ENCODE measurements at regions not wholly inside any gene's neighbourhood (a gene's known extent, or its start where the extent isn't known, plus 50 kb on each side); places are given as distances from the start of the nearest gene placed in this dataset.

GRCh38 chr5:110088676-110089436, 399.1 kb downstream of the MAN2A1 start:
- no peak overlapping the region for H3K27ac ChIP-seq (ENCODE audit: low read length)

GRCh38 chr5:110092955-110093785, 403.4 kb downstream of the MAN2A1 start:
- DNase-seq (ENCODE audit: low read depth, low spot score) = no peak
- Histone ChIP-seq H3K4me1 (ENCODE audit: control insufficient read depth, insufficient read depth, low read length) (no peaks in the 10 kb centered on the region), H3K9me3 (ENCODE audit: control insufficient read depth, insufficient read depth, low read length) (no peaks in the 10 kb centered on the region), H3K4me3 (ENCODE audit: low read length) (no peak overlapping the region), H3K27ac (ENCODE audit: low read length) (no peak overlapping the region), H3K27me3 (ENCODE audit: control insufficient read depth, insufficient read depth, low read length) (no peaks in the 10 kb centered on the region), H3K36me3 (ENCODE audit: control insufficient read depth, insufficient read depth, low read length) (no peaks in the 10 kb centered on the region)
- no CpG with 5 or more reads among the region's 4 CpGs for WGBS (ENCODE audit: insufficient coverage, insufficient read length)

More at GRCh38 chr5:110088676-110089436, 399.1 kb downstream of the MAN2A1 start:
- no peaks in the 10 kb centered on the region for H3K27me3 ChIP-seq (ENCODE audit: control insufficient read depth, insufficient read depth, low read length)
- no peak for DNase-seq (ENCODE audit: low read depth, low spot score)
- H3K36me3 ChIP-seq (ENCODE audit: control insufficient read depth, insufficient read depth, low read length) = no peaks in the 10 kb centered on the region
- WGBS (ENCODE audit: insufficient coverage, insufficient read length) = no CpG with 5 or more reads among the region's 1 CpG
- H3K4me1 ChIP-seq (ENCODE audit: control insufficient read depth, insufficient read depth, low read length) = no peaks in the 10 kb centered on the region
- H3K9me3 ChIP-seq (ENCODE audit: control insufficient read depth, insufficient read depth, low read length) = no peaks in the 10 kb centered on the region
- no peak overlapping the region for H3K4me3 ChIP-seq (ENCODE audit: low read length)

GRCh38 chr5:110094109-110094508, 404.4 kb downstream of the MAN2A1 start:
- no CpG with 5 or more reads among the region's 2 CpGs for WGBS (ENCODE audit: insufficient coverage, insufficient read length)
- Histone ChIP-seq H3K9me3 (ENCODE audit: control insufficient read depth, insufficient read depth, low read length) (no peaks in the 10 kb centered on the region), H3K27me3 (ENCODE audit: control insufficient read depth, insufficient read depth, low read length) (no peaks in the 10 kb centered on the region), H3K36me3 (ENCODE audit: control insufficient read depth, insufficient read depth, low read length) (no peaks in the 10 kb centered on the region), H3K4me3 (ENCODE audit: low read length) (no peak overlapping the region), H3K27ac (ENCODE audit: low read length) (no peak overlapping the region), H3K4me1 (ENCODE audit: control insufficient read depth, insufficient read depth, low read length) (no peaks in the 10 kb centered on the region)
- no peak for DNase-seq (ENCODE audit: low read depth, low spot score)

DNA sequence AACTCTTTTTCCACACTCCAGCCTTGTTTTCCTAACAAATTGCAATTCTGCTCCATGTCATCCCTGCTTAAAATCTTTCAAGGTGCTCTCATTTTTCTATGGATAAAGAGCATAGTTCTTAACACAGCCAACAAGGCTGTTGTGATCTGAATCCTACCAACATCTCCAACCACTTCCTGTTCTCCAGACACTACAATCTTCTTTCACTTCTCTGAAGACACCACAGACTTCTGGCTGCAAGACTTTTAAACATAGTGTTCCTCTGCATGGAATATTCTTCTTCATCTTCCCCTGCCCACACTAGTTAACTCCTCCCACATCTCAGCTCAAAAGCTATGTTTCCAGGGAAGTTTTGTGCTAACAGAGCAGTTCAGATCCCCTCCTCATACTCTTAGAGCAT, 404.8 kb downstream of the MAN2A1 start:
- no peaks in the 10 kb centered on the region for H3K4me1 ChIP-seq (ENCODE audit: control insufficient read depth, insufficient read depth, low read length)
- no peaks in the 10 kb centered on the region for H3K27me3 ChIP-seq (ENCODE audit: control insufficient read depth, insufficient read depth, low read length)
- no peak overlapping the region for H3K27ac ChIP-seq (ENCODE audit: low read length)
- H3K36me3 ChIP-seq (ENCODE audit: control insufficient read depth, insufficient read depth, low read length) = no peaks in the 10 kb centered on the region
- no peak overlapping the region for H3K4me3 ChIP-seq (ENCODE audit: low read length)
- DNase-seq (ENCODE audit: low read depth, low spot score) = no peak
- no peaks in the 10 kb centered on the region for H3K9me3 ChIP-seq (ENCODE audit: control insufficient read depth, insufficient read depth, low read length)

- H3K36me3 ChIP-seq (ENCODE audit: control insufficient read depth, insufficient read depth, low read length) = no peaks in the 10 kb centered on the region
- WGBS (ENCODE audit: insufficient coverage, insufficient read length) = no CpG with 5 or more reads among the region's 1 CpG
- no peak overlapping the region for H3K4me3 ChIP-seq (ENCODE audit: low read length)
- no peak for DNase-seq (ENCODE audit: low read depth, low spot score)
- H3K27me3 ChIP-seq (ENCODE audit: control insufficient read depth, insufficient read depth, low read length) = no peaks in the 10 kb centered on the region
- no peak overlapping the region for H3K27ac ChIP-seq (ENCODE audit: low read length)
- H3K4me1 ChIP-seq (ENCODE audit: control insufficient read depth, insufficient read depth, low read length) = no peaks in the 10 kb centered on the region
- H3K9me3 ChIP-seq (ENCODE audit: control insufficient read depth, insufficient read depth, low read length) = no peaks in the 10 kb centered on the region
These were observed 406.7 kb downstream of the MAN2A1 start for GRCh38 chr5:110096419-110096818.

GRCh38 chr5:110099572-110099971, 409.8 kb downstream of the MAN2A1 start:
- Histone ChIP-seq H3K4me3 (ENCODE audit: low read length) (no peak overlapping the region), H3K9me3 (ENCODE audit: control insufficient read depth, insufficient read depth, low read length) (no peaks in the 10 kb centered on the region), H3K27ac (ENCODE audit: low read length) (no peak overlapping the region), H3K36me3 (ENCODE audit: control insufficient read depth, insufficient read depth, low read length) (no peaks in the 10 kb centered on the region), H3K27me3 (ENCODE audit: control insufficient read depth, insufficient read depth, low read length) (no peaks in the 10 kb centered on the region), H3K4me1 (ENCODE audit: control insufficient read depth, insufficient read depth, low read length) (no peaks in the 10 kb centered on the region)
- no peak for DNase-seq (ENCODE audit: low read depth, low spot score)

DNA sequence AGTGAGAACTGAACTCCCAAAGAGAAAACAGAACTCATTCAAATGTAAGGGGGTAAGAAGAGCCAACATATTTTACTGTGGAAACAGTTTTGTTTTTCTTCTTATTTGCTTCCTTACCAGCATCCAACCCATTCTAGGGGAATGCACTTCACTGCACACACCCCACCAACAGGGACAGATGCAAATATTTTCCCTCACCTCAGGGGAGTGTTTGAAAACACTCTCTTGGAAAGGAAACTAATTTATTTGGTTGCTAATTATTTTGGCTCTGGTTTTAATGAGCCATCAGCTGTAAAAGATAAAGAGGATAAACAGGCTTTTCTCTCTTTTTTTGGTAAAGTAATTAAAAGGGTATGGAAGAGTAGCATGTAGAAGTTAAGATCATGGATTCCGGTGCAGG, 413.4 kb downstream of the MAN2A1 start:
- DNase-seq (ENCODE audit: low read depth, low spot score) = no peak
- Histone ChIP-seq H3K27me3 (ENCODE audit: control insufficient read depth, insufficient read depth, low read length) (no peaks in the 10 kb centered on the region), H3K9me3 (ENCODE audit: control insufficient read depth, insufficient read depth, low read length) (no peaks in the 10 kb centered on the region), H3K27ac (ENCODE audit: low read length) (no peak overlapping the region), H3K4me3 (ENCODE audit: low read length) (no peak overlapping the region), H3K4me1 (ENCODE audit: control insufficient read depth, insufficient read depth, low read length) (no peaks in the 10 kb centered on the region), H3K36me3 (ENCODE audit: control insufficient read depth, insufficient read depth, low read length) (no peaks in the 10 kb centered on the region)
- no CpG with 5 or more reads among the region's 1 CpG for WGBS (ENCODE audit: insufficient coverage, insufficient read length)

GRCh38 chr5:110104060-110104725, 414.5 kb downstream of the MAN2A1 start:
- no peaks in the 10 kb centered on the region for H3K9me3 ChIP-seq (ENCODE audit: control insufficient read depth, insufficient read depth, low read length)
- no peaks in the 10 kb centered on the region for H3K4me1 ChIP-seq (ENCODE audit: control insufficient read depth, insufficient read depth, low read length)
- no peaks in the 10 kb centered on the region for H3K27me3 ChIP-seq (ENCODE audit: control insufficient read depth, insufficient read depth, low read length)
- no peak overlapping the region for H3K27ac ChIP-seq (ENCODE audit: low read length)
- WGBS (ENCODE audit: insufficient coverage, insufficient read length) = no CpG with 5 or more reads among the region's 13 CpGs
- DNase-seq (ENCODE audit: low read depth, low spot score) = no peak
- no peaks in the 10 kb centered on the region for H3K36me3 ChIP-seq (ENCODE audit: control insufficient read depth, insufficient read depth, low read length)
- no peak overlapping the region for H3K4me3 ChIP-seq (ENCODE audit: low read length)

DNA sequence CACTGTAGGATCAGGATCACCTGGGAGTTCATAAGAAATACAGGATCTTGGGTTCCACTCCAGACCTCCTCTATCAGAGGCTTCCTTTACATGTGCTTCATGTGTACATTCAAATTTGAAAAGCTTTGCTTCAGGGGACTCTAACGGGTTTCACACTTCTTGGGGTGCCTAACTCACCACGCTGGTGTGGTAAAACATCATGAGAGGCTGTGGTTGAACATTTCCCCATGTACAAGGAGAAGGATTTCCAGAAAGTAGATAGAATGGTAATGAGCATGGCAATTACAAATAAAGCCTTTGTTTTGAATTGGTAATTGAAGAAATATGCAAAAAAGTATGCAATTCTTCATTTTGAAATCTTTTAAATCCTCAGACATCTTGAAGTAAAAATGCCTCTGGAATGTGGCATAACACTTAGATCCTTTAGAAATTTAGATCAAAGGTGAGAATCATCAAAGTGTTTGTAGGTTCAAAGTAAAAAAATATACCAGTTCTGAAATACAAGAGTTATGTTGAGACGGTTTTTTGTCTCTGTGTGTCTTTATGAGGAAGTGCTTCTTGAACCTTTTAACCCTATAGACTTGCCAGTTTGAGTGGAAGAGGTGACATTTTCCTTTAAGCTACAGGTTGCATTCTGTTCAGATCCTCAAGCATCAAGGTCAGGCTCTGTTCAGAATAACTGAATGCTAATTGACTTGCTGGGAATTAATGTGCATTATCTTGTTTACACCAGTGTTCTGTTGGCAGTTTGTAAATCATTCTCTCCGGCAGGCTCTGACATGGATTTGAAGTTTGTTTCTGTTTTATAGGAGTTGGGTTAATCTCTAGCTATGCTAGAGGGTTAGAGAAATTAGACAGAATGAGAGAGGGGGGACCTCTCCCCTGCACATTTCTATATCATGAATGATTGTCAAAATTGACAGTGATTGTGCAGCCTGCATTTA, 415.3 kb downstream of the MAN2A1 start:
- WGBS (ENCODE audit: insufficient coverage, insufficient read length) = no CpG with 5 or more reads among the region's 4 CpGs
- no peaks in the 10 kb centered on the region for H3K4me1 ChIP-seq (ENCODE audit: control insufficient read depth, insufficient read depth, low read length)
- H3K27me3 ChIP-seq (ENCODE audit: control insufficient read depth, insufficient read depth, low read length) = no peaks in the 10 kb centered on the region
- no peak overlapping the region for H3K4me3 ChIP-seq (ENCODE audit: low read length)
- H3K27ac ChIP-seq (ENCODE audit: low read length) = no peak overlapping the region
- no peaks in the 10 kb centered on the region for H3K9me3 ChIP-seq (ENCODE audit: control insufficient read depth, insufficient read depth, low read length)
- DNase-seq (ENCODE audit: low read depth, low spot score) = no peak
- no peaks in the 10 kb centered on the region for H3K36me3 ChIP-seq (ENCODE audit: control insufficient read depth, insufficient read depth, low read length)

- H3K9me3 ChIP-seq (ENCODE audit: control insufficient read depth, insufficient read depth, low read length) = no peaks in the 10 kb centered on the region
These were observed 416.0 kb downstream of the MAN2A1 start for GRCh38 chr5:110105692-110106091.

More at GRCh38 chr5:110105692-110106091, 416.0 kb downstream of the MAN2A1 start:
- H3K36me3 ChIP-seq (ENCODE audit: control insufficient read depth, insufficient read depth, low read length) = no peaks in the 10 kb centered on the region
- no peaks in the 10 kb centered on the region for H3K27me3 ChIP-seq (ENCODE audit: control insufficient read depth, insufficient read depth, low read length)
- H3K4me1 ChIP-seq (ENCODE audit: control insufficient read depth, insufficient read depth, low read length) = no peaks in the 10 kb centered on the region
- WGBS (ENCODE audit: insufficient coverage, insufficient read length) = no CpG with 5 or more reads among the region's 2 CpGs
- no peak for DNase-seq (ENCODE audit: low read depth, low spot score)
- H3K27ac ChIP-seq (ENCODE audit: low read length) = no peak overlapping the region
- no peak overlapping the region for H3K4me3 ChIP-seq (ENCODE audit: low read length)
